SK-N-SH treated with all-trans-retinoic acid at 6 μM for 48 hours (cell line): ENCODE measurements at regions not wholly inside any gene's neighbourhood (a gene's known extent, or its start where the extent isn't known, plus 50 kb on each side); places are given as distances from the start of the nearest gene placed in this dataset.

ENCODE experiments used
- ATAC-seq: fragments of 200-7000 bp; cut with Tn5 transposase; 3 replicates; pipeline ENCODE4 v1.9.1; 2020; ENCODE audit warnings: mild to moderate bottlenecking, moderate library complexity
- ARNTL ChIP-seq: fragments of 450-650 bp; formaldehyde crosslinking; IDR thresholded peaks from 2 replicates; pipeline ENCODE4 v1.5.0; 2020; ENCODE audit warnings: low read depth, mild to moderate bottlenecking, moderate library complexity, borderline replicate concordance
- BACH2 ChIP-seq: fragments of 250-450 bp; sonication (Bioruptor Pico); IDR thresholded peaks from 2 replicates; pipeline ENCODE4 v1.9.0; 2021; ENCODE audit warnings: mild to moderate bottlenecking, borderline replicate concordance
- CSDC2 ChIP-seq: fragments of 250-450 bp; sonication (Bioruptor Pico); IDR thresholded peaks from 2 replicates; pipeline ENCODE4 v1.5.0; 2020; ENCODE audit warnings: mild to moderate bottlenecking, moderate library complexity
- ESRRG ChIP-seq: fragments of 250-450 bp; sonication (Bioruptor Pico); IDR thresholded peaks from 2 replicates; pipeline ENCODE4 v1.6.1; 2021; ENCODE audit warnings: mild to moderate bottlenecking
- GLIS3 ChIP-seq: fragments of 250-450 bp; sonication (Bioruptor Pico); IDR thresholded peaks from 2 replicates; pipeline ENCODE4 v1.5.0; 2020; ENCODE audit warnings: mild to moderate bottlenecking, moderate library complexity
- ISL1 ChIP-seq: fragments of 250-450 bp; sonication (Bioruptor Pico); IDR thresholded peaks from 2 replicates; pipeline ENCODE4 v2.1.2; 2022; ENCODE audit warnings: mild to moderate bottlenecking, moderate library complexity
- OSR1 ChIP-seq: fragments of 250-450 bp; sonication (Bioruptor Pico); IDR thresholded peaks from 2 replicates; pipeline ENCODE4 v1.8.0; 2022; ENCODE audit warnings: moderate library complexity, mild to moderate bottlenecking, inconsistent platforms
- PPARA ChIP-seq: fragments of 250-450 bp; sonication (Bioruptor Pico); IDR thresholded peaks from 2 replicates; pipeline ENCODE4 v1.5.0; 2020; ENCODE audit warnings: mild to moderate bottlenecking, borderline replicate concordance
- RARB ChIP-seq: fragments of 250-450 bp; sonication (Bioruptor Pico); IDR thresholded peaks from 2 replicates; pipeline ENCODE4 v1.8.0; 2021; ENCODE audit warnings: mild to moderate bottlenecking, moderate library complexity
- TCF4 ChIP-seq: fragments of 250-450 bp; sonication (Bioruptor Pico); IDR thresholded peaks from 2 replicates; pipeline ENCODE4 v1.8.0; 2021; ENCODE audit warnings: mild to moderate bottlenecking, moderate library complexity, borderline replicate concordance
- TOX ChIP-seq: fragments of 250-450 bp; sonication (Bioruptor Pico); IDR thresholded peaks from 2 replicates; pipeline ENCODE4 v1.8.0; 2021; ENCODE audit warnings: mild to moderate bottlenecking, moderate library complexity, borderline replicate concordance
- ZC3H10 ChIP-seq: fragments of 250-450 bp; sonication (Bioruptor Pico); IDR thresholded peaks from 2 replicates; pipeline ENCODE4 v1.5.1; 2021; ENCODE audit warnings: mild to moderate bottlenecking, moderate library complexity
- ZFP3 ChIP-seq: fragments of 250-450 bp; sonication (Bioruptor Pico); IDR thresholded peaks from 2 replicates; pipeline ENCODE4 v1.5.0; 2020; ENCODE audit warnings: mild to moderate bottlenecking, moderate library complexity
- ZFP30 ChIP-seq: fragments of 450-650 bp; formaldehyde crosslinking; IDR thresholded peaks from 2 replicates; pipeline ENCODE4 v1.5.0; 2022; ENCODE audit warnings: mild to moderate bottlenecking, moderate library complexity
- ZNF70 ChIP-seq: fragments of 450-650 bp; formaldehyde crosslinking; IDR thresholded peaks from 2 replicates; pipeline ENCODE4 v1.5.0; 2020; ENCODE audit warnings: mild to moderate bottlenecking, moderate library complexity
- TF ChIP-seq, protein P1 (sequence below): fragments of 250-450 bp; sonication (Bioruptor Pico); IDR thresholded peaks from 2 replicates; pipeline ENCODE4 v1.5.1; 2021; ENCODE audit warnings: mild to moderate bottlenecking, moderate library complexity
- TF ChIP-seq, protein P2 (sequence below): fragments of 250-450 bp; sonication (Bioruptor Pico); IDR thresholded peaks from 2 replicates; pipeline ENCODE4 v1.5.1; 2020; ENCODE audit warnings: low read depth, mild to moderate bottlenecking, moderate library complexity
- TF ChIP-seq, protein P3 (sequence below): fragments of 250-450 bp; sonication (Bioruptor Pico); IDR thresholded peaks from 2 replicates; pipeline ENCODE4 v1.8.0; 2021; ENCODE audit warnings: low read depth, mild to moderate bottlenecking, moderate library complexity, borderline replicate concordance
- TF ChIP-seq, protein P4 (sequence below): fragments of 250-450 bp; sonication (Bioruptor Pico); IDR thresholded peaks from 2 replicates; pipeline ENCODE4 v1.5.0; 2020; ENCODE audit warnings: mild to moderate bottlenecking, moderate library complexity

DNA sequence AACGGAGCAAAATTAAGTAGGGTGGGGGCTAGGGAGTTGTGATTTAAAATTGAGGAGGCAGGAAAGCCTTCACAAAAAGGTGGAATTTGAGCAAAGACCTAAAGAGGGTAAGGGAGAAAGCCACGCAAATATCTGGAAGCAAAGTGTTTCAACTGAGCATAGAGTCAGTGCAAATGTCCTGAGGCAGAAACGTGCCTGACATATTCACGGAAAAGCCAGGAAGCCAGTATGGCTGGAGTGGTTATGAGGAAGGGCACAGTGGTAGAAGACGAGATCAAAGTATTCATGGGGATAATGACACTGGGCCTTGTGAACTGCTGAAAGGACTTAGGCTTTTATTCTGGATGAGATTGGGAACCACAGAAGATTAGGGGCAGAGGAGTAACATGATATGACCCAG, 268.4 kb downstream of the MAN2A1 start:
- ATAC-seq, result no peak

DNA sequence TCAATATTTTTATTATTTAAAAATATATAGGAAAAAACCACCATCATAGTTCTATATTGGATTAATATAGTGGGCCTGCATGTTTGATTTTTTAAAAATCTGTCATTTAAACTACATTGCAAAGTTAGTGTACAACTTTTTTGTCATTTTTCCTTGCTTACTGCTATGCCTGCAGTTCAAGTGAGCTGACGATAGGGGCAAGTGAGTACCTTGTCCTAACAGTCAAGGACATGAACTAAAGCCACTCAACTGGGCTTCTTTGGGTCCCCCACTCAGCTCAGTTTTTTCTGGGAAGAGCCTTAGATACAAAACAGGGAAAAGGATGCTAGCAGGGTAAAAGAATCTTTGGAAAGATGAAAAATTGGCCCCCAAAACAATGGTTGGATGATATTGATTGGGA, 269.9 kb downstream of the MAN2A1 start:
- TF ChIP-seq, protein P1, sequence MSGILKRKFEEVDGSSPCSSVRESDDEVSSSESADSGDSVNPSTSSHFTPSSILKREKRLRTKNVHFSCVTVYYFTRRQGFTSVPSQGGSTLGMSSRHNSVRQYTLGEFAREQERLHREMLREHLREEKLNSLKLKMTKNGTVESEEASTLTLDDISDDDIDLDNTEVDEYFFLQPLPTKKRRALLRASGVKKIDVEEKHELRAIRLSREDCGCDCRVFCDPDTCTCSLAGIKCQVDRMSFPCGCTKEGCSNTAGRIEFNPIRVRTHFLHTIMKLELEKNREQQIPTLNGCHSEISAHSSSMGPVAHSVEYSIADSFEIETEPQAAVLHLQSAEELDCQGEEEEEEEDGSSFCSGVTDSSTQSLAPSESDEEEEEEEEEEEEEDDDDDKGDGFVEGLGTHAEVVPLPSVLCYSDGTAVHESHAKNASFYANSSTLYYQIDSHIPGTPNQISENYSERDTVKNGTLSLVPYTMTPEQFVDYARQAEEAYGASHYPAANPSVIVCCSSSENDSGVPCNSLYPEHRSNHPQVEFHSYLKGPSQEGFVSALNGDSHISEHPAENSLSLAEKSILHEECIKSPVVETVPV (CRISPR knock-in tag), result no peak
- TF ChIP-seq OSR1 (CRISPR knock-in tag) (no peak), ZFP30 (no peak), ISL1 (CRISPR knock-in tag) (no peak), ZC3H10 (CRISPR knock-in tag) (no peak), GLIS3 (CRISPR knock-in tag) (no peak), TCF4 (no peak), PPARA (no peak), ESRRG (no peak), BACH2 (CRISPR knock-in tag) (no peak), ARNTL (CRISPR knock-in tag) (no peak)
- TF ChIP-seq, protein P2, sequence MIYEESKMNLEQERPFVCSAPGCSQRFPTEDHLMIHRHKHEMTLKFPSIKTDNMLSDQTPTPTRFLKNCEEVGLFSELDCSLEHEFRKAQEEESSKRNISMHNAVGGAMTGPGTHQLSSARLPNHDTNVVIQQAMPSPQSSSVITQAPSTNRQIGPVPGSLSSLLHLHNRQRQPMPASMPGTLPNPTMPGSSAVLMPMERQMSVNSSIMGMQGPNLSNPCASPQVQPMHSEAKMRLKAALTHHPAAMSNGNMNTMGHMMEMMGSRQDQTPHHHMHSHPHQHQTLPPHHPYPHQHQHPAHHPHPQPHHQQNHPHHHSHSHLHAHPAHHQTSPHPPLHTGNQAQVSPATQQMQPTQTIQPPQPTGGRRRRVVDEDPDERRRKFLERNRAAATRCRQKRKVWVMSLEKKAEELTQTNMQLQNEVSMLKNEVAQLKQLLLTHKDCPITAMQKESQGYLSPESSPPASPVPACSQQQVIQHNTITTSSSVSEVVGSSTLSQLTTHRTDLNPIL (CRISPR knock-in tag), result no peak
- TF ChIP-seq, protein P3, sequence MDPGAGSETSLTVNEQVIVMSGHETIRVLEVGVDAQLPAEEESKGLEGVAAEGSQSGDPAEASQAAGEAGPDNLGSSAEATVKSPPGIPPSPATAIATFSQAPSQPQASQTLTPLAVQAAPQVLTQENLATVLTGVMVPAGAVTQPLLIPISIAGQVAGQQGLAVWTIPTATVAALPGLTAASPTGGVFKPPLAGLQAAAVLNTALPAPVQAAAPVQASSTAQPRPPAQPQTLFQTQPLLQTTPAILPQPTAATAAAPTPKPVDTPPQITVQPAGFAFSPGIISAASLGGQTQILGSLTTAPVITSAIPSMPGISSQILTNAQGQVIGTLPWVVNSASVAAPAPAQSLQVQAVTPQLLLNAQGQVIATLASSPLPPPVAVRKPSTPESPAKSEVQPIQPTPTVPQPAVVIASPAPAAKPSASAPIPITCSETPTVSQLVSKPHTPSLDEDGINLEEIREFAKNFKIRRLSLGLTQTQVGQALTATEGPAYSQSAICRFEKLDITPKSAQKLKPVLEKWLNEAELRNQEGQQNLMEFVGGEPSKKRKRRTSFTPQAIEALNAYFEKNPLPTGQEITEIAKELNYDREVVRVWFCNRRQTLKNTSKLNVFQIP (CRISPR knock-in tag), result no peak
- TF ChIP-seq, all 23 proteins: peak for 0
- ATAC-seq, result no peak

More for the DNA sequence above, 268.4 kb downstream of the MAN2A1 start:
- TF ChIP-seq CSDC2 (no peak), ZFP3 (no peak), RARB (no peak), BACH2 (CRISPR knock-in tag) (no peak), TOX (CRISPR knock-in tag) (no peak), OSR1 (CRISPR knock-in tag) (no peak), ISL1 (CRISPR knock-in tag) (no peak), ZNF70 (no peak)
- TF ChIP-seq, protein P2 (CRISPR knock-in tag), result no peak
- TF ChIP-seq, protein P3 (CRISPR knock-in tag), result no peak
- TF ChIP-seq, protein P1 (CRISPR knock-in tag), result no peak
- TF ChIP-seq, protein P4, sequence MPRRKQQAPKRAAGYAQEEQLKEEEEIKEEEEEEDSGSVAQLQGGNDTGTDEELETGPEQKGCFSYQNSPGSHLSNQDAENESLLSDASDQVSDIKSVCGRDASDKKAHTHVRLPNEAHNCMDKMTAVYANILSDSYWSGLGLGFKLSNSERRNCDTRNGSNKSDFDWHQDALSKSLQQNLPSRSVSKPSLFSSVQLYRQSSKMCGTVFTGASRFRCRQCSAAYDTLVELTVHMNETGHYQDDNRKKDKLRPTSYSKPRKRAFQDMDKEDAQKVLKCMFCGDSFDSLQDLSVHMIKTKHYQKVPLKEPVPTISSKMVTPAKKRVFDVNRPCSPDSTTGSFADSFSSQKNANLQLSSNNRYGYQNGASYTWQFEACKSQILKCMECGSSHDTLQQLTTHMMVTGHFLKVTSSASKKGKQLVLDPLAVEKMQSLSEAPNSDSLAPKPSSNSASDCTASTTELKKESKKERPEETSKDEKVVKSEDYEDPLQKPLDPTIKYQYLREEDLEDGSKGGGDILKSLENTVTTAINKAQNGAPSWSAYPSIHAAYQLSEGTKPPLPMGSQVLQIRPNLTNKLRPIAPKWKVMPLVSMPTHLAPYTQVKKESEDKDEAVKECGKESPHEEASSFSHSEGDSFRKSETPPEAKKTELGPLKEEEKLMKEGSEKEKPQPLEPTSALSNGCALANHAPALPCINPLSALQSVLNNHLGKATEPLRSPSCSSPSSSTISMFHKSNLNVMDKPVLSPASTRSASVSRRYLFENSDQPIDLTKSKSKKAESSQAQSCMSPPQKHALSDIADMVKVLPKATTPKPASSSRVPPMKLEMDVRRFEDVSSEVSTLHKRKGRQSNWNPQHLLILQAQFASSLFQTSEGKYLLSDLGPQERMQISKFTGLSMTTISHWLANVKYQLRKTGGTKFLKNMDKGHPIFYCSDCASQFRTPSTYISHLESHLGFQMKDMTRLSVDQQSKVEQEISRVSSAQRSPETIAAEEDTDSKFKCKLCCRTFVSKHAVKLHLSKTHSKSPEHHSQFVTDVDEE (CRISPR knock-in tag), result no peak
- TF ChIP-seq, all 23 proteins: peak for 0
